HG03108 (cell line): ENCODE measurements at regions not wholly inside any gene's neighbourhood (a gene's known extent, or its start where the extent isn't known, plus 50 kb on each side); places are given as distances from the start of the nearest gene placed in this dataset.

Experiments used
- ATAC-seq: cut with Tn5 transposase; IDR thresholded peaks from one replicate; pipeline ENCODE4 v1.9.1; 2021; ENCODE audit warnings: moderate library complexity; ENCODE audit not compliant: unreplicated experiment

DNA sequence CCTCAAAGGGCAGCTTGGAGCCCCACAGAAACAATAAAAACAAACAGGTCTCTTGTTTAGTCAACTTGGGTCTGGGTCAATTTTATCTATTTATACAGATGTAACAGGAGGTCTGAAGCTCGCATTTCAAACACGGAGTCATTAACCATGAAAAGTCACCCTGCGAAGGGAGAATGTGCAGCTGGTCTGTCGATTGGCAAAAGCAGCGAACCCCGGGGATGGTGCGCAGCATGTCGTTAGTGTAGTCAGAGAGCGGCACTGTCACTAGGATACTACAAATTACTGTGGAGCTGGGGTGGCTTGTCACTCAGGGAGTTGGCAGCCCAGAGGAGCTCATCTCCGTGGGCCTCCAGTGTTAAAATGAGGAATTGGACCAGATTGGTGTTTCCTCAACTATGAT is 190.4 kb upstream of the ARG1 start:
- no peak for ATAC-seq

DNA sequence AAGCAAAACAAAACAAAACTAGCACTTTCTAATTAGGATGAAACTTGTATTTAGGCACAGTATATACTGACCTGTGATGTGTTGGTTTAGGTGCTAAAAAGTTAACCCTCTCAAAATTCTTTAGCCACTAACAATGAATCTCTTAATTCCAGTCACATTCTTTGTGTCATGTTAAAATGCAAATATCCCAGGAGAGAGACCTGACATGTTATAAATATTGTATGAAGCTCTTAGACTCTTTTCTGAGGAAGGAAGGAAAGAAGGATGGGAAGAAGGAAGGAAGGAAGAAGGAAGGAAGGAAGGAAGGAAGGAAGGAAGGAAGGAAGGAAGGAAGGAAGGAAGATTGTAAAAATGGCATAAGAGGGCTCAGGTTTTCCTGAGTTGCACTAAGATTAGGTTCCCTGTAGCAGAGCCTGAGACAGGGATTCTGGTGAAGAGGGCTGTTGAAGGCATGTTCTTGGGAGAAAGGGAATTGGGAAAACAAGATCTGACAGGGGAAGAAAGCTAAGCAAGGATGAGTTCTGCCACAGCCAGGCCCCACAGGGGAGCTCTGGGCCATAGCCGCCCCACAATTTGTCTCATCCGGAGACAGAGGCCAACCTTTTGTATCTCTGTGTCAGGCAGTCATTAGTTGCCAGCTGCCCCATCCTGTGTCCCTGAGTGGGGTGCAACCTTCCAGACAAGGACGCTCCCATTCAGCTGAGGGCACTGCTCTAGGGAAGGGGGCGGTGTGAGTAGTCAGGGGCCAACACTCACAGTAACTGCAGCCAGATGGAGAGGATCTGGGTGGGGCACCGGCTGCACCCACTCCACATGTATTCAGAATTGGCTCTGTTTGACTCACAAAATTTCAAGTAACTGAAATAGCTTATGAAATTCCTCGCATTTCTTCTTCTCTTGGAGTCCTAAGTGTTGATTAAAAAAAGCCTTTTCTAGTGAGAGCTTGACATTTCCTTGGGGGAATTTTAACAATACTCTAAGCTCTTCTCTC is 189.3 kb upstream of the ARG1 start:
- ATAC-seq: no peak

DNA sequence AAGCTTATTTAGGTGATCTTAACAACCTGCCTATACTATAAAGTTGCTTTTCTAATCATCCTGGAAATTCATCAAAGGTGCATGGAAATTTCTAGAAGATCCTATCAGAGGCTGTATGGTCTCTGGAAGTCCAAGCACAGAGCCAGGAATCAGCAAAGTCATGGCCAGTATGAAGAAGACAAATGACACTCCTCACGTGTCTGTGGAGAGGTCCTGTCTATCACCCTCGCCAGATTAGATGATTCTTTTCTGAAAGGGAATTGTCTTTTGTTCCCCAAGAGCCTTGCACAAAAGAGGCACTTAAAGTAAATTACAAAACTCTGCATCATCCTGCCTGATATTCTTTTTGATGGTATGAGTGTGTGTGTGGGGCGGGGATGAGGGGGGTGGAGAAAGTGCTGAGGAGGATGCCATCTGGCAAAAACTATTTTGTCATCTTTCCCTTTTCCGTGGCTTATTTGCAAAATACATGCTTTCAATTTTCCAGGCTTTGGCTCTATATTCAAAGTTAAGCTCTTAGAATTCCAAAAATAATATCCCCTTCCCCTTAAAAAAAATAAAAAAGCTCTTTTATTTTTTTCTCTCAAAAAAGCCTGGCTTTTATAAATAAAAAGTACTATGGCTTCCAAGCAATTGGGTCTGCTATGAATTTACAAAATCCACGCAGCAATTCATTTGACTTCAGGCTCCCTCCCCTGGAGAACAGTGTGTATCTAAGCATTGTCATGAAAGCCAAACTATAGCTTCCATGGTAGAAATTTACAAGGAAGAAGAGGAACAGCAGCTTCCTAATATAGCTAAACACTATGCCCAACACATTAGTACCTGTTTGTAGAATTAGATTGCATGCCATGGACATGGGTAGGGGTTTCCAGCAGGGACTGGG is 185.2 kb upstream of the ARG1 start:
- no peak for ATAC-seq

DNA sequence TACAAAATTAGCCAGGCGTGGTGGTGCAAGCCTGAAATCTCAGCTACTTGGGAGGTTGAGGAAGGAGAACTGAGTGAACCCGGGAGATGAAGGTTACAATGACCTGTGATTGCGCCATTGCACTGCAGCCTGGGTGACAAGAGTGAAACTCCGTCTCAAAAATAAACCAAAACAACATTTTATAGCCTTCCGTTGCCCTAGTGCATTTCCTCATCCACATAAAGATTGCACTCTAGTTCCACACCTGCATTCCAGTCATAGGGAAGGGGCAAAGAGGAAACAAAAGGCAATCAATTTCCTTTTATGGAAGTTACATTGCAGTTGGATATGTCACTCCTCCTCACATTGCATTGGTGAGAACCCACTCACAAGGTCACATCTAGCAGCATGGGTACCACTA is 182.7 kb upstream of the ARG1 start:
- no peak for ATAC-seq

DNA sequence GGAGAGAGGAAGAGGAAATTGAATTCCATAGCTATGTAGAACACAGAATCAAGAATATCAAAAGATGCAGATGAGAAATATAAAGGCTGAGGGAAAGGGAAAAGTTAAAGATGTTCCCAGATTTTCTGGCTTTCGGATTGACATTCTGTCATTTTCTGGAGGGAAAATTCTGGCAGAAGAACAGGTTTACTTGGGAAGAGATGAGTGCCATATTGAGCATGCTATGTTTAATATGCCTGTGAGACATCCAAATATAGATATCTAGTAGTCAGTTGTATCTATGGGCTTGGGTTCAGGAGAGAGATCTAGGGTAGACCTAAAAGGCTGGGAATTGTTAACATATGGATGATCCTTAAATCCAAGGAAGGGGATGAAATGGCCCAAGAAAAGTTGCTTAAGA is 181.9 kb upstream of the ARG1 start:
- no peak for ATAC-seq

DNA sequence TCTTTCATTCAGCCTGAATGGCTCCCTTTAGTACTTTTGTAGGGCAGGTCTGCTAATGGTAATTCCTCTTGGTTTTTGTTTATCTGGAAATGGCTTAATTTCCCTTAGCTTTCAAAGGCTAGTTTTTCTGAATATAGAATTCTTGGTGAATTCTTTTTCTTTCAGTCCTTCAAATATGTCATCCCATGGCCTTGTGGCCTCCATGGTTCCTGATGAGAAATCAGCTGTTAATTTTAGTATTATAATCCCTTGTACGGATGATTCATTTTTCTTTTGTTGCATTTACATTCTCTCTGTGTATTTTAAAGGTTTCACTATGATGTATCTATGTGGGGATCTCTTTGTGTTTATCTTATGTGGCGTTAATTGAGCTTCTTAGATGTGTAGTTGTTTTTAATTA is 179.6 kb upstream of the ARG1 start:
- no peak for ATAC-seq

DNA sequence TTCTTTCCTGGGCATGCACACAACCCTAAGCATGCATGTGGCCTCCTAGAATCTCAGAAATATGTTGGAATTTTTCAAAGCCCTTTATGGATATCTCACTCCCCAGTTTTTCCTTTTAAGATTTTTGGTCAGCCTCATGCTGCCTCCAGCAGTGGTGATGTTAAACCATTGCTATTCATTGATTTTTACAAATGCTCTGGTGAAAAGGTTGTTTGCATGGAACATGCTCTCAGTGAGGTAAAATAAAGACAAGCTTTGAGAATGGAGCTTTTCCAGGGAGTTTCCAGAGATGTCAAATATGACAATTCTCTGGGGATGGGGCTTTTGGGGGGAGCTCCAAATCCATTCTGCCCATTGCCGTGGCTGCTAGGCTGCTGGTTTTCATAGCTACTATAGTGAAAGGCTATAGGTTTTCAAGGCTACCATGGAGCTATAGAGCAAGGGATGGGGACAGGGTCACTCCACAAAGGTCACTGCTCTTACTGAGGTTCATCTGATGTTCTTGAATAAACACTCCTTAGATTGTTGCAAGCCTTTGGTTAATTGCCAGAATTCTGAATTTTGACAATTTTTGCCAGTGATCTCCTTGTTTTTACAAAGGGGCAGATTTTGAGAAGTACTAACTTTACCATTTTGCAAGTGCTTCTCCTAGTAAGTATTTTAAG is 178.1 kb upstream of the ARG1 start:
- ATAC-seq: no peak

DNA sequence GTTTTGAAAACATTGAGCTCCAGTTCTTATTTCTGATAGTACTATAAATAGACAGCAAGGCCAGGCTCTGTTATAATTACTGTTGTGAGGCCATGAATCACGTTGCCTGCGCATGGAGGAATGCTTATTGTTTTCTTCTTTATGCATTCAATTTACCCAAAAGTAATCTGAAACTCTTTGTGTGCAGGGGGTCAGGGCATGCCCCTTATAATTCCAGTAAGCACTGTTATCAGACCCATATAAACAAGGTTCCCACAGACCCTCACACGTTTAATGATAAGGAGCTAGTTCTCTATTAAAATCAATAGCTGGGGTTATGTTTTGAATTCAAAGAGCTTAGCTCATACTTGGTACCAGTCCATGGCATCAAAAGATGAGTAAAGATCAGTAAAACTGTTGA is 174.8 kb upstream of the ARG1 start:
- ATAC-seq: no peak

DNA sequence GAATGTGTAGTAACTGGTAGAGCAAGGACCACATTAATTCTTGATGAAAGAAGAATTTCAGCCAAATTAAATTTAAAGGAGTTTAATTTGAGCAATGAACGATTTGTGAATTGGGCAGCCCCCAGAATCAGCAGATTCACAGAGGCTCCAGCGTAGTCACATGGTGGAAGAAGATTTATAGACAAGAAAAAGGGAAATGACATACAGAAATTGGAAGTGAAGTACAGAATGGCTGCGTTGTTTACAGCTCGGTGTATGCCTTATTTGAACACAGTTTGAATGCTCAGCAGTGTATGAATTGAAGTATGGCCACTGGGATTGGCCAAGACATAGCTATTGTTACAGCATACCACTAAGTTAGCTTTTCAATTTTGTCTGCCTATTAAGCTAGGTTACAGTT is 173.6 kb upstream of the ARG1 start:
- ATAC-seq: no peak

DNA sequence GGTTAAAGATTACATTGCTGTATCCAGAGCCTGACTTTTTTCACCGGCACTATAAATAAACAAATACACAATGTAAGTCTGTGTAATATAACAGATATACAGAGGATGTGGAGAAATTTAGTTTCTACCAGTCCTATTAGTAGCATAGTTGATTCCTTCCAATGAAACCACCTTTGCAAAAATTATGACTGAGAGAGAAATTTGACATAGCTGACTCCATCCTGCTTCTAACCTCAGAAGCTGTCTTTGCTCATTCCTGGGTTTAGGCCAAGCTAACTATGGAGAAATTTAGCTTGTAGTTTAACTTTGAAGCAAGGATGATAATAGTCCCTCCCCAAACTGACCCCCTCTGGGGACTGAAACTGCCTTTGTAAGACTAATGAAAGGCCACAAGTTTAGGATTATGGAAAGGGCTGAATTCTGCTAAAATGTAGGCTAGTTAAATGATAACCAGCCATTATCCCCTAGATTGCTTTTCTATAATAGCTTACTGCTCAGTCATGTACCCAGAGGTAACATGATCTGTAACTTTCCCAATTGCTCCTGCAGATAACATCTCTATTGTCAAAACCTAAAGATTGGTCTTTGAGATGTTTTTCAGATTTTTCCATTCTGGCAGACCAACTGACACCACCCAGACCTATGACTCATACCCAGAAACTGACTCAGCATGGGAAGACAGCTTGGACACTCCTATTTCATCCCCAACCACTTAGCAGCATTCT is 172.8 kb upstream of the ARG1 start:
- ATAC-seq: no peak

DNA sequence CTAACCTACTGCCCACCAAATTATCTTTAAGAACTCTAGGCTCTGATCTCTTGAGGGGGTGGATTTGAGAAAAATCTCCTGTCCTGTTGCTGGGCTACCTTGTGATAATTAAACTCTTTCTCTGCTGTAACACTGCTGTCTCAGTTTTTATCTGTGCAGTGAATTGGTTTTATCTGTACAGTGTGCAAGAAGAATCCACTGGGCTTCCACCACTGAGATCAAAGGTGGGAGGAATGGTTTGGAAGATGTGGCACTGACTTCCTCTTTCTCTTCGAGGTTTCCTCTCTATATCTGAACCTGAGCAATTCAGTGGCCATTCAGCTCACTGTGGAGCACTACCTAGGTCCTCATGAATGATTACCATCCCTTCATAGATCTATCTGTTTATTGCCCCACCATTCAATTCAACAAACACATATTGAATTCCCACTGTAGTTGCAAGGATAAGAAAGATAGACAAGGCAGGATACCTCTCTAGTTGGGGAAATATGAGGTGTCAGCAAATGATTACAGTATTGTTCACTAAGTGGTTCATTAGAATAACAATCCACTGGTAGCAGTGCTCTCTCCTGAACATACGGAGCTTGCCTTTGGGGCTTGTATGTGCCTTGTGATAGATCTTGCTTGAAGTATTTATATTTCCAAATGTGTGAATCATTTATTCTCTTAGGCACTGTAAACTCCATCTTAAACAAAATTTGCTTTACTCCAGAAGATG is 172.1 kb upstream of the ARG1 start:
- no peak for ATAC-seq

DNA sequence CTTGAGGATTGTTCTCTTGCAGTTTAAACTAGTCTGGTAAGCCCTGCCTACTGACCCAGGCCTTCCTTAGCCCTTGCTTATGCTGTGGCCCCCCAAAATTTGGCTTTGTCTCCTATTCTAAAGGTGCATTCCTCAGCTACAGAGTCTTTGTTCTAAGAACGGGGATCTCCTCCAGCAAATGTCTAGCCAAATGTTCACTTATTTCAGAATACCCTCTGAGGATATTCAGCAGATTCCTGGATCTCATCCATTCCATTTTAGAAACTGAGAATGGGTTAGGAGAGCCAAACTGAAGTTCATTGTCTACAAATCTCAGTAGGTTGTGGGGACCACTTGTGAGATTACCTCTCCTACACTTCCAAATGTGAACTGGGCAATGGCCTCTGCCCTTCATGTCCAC is 164.2 kb upstream of the ARG1 start:
- no peak for ATAC-seq

DNA sequence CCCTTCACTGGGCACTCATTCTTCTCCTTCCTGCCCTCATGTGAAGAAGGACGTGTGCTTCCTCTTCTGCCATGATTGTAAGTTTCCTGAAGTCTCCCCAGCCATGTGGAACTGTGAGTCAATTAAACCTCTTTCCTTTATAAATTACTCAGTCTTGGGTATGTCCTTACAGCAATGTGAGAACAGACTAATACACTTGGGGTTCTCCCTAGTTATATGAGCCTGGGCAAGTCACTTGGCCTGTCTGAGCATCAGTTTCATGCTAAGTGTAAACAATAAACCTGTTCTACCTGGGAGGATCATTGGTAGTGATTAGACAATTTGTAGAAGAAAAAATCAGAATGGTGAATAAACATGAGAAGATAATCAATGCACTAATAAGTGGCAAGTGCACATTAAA is 162.2 kb upstream of the ARG1 start:
- ATAC-seq: no peak

DNA sequence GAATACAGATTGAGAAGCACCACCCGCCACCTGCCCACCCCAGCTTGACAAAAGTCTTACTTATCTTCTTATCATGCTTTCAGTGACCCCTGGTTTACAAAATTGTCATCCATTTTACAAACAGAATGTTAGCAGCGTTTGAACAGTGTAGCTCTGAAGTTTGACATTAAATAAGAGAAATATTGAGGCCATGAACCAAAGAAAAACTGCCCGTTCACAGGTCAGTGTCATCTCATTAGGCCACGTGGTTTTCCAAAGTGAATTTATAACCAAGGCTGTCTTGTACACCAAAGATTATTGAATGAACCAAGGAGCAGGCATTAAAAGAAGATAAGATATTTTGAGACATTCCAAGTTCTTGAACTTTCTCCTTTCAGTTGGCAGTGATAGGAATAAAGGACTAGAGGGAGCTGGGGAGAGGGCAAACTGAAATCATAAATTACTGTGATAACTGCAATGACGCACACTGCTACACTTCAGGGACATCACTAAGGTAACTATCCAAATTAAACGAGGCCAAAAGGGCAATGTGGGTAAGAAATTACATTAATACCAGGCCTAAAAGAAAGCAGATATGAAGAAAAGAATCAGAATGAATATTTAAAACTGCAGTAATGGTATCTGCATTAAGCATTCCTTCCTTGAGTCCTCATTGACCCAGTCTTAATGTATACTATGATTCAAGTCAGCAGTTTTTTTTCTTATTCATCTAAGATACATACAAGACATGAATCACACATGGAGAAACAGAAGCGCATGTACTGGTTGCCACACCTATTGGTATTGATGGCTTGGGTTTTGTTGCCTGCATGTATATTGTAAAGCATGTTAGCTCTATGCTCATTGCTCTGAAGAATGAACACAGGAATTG is 159.8 kb upstream of the ARG1 start:
- ATAC-seq: no peak

DNA sequence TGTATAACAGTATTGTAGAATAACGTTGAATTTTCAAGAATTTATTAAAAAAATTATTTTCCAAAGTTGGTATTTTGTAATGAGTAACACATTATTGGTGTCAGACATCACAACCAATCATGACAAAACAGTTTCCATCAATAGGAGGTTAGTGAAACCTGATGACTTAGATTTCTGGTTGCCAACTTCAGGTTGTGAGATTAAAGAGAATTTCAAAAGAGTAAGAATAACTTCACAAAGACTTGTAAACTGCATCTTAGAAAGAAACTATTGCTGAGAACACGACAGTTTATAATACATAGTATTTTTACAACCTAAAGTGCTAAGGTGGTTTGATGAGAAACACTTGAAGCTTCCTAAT is 159.2 kb upstream of the ARG1 start:
- ATAC-seq: no peak

DNA sequence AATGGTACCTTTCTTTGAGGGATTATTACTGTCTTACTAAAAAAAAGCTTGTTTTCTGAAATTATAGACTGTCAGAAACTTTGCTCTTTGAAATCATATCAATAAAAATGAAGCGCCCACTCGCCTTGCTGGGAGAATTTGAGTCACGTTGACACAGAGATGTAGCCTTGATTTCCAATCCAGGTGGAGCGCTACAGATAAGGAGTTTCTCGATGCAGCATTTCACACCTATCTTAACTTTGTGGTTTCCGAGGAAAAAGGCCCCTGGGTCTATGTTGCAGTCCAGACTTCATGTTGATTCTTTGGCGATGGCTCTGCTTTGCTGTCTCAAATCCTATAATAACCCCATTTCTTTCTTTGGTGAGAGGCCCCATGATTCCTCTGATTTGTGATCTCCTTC is 158.1 kb upstream of the ARG1 start:
- no peak for ATAC-seq

DNA sequence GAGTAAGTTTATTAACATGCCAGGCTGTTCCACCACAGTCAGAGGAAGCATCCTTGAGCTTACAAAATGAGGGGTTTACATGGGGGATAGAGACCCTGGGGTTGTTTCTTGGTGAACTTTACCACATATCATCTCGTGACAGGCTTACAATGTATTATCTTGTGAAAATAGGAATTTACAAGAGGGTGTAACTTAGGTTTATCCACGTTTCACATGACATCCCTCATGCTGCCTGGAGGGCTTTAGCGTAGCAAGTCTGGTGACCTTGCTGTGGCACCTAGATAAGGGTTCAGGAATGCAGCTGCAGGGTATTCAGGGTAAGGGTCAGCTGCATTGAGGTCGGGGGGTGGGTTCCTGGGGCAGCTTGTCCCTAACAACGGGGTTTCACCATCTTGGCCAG is 154.6 kb upstream of the ARG1 start:
- no peak for ATAC-seq

DNA sequence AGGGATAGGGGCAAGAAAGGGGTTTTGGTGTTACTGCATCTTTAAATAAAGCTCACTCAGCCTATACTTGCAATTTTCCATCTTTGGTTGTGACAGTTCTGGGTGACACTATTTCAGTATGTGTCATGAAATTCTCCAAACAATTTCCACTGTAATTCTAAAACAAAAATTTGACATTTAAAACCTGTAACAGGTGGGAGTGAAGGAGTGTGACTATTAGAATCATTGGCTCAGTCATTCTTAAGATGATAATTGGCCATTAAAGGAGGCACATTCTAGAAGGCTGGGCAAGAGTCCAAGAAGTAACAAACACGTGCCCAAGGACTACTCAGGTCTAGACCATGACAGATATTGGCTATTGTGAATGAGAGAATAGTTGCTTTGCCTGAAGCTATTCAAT is 153.3 kb upstream of the ARG1 start:
- no peak for ATAC-seq

DNA sequence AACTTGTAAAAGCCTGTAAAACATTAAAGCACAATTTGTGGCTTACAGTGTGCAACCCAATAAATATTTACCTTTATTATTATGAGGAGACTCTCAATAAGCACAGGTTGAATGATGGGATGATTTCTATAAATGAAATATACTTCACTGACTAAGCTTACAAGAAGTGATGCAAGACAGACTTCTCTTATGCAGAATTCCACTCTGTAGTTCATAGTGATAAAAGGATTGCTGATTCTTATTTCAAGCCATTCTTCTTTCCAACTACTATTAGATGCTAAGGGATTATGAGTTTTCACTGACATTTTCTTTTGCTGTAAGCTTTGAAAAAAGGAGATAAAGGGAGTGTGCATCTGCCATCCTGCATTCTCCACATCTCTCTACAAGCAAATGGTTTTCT is 149.0 kb upstream of the ARG1 start:
- no peak for ATAC-seq
